ENCODE measurements at regions not wholly inside any gene's neighbourhood (a gene's known extent, or its start where the extent isn't known, plus 50 kb on each side); places are given as distances from the start of the nearest gene placed in this dataset.

GRCh38 chr3:156760333-156760732 lies 65.8 kb upstream of the LEKR1 start:
- TF ChIP-seq POLR2A (IDR thresholded peaks at IDR 0.05; ENCODE audit: low read length) (no peak), CTCF (IDR thresholded peaks at IDR 0.05) (no peak), EP300 (IDR thresholded peaks at IDR 0.05) (no peak), FOSB (CRISPR knock-in tag; IDR thresholded peaks at IDR 0.05) (no peak), TP53 (CRISPR knock-in tag; IDR thresholded peaks at IDR 0.05) (no peak), MAFK (IDR thresholded peaks at IDR 0.05; ENCODE audit: partially characterized antibody) (no peak), KDM1A (IDR thresholded peaks at IDR 0.05; ENCODE audit: low read depth) (no peak), JUNB (IDR thresholded peaks at IDR 0.05) (no peak)
